ENCODE measurements at regions not wholly inside any gene's neighbourhood (a gene's known extent, or its start where the extent isn't known, plus 50 kb on each side); places are given as distances from the start of the nearest gene placed in this dataset.
"Not testable (repeated sequence)": the region's sequence is repeated elsewhere in the genome, so short reads cannot be mapped to it uniquely, and the experiment has no call there.

DNA sequence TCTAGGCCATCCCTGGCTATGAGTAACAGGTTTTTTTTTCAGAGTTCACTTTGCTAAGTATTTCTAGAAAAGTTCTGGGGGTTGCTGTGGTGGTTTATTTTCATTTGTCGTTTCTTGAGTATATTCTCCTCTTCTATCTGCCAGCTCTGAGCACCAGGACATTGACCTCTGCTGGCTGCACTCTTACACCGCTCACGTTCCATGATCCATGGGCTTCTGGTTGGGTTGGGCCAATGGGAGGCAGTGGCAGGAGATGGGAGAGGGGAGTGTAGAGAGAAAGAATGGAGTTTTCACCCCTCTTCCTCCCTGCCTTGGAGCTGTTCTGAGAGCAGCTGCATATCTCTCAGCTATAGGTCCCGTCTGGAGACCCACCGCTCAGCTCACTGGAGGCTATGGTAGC, 161.0 kb upstream of the ATXN1 start:
- H3K4me3 ChIP-seq (ENCODE audit: low read length) = no peak overlapping the region
- DNase-seq (ENCODE audit: low read depth, low spot score) = no peak

DNA sequence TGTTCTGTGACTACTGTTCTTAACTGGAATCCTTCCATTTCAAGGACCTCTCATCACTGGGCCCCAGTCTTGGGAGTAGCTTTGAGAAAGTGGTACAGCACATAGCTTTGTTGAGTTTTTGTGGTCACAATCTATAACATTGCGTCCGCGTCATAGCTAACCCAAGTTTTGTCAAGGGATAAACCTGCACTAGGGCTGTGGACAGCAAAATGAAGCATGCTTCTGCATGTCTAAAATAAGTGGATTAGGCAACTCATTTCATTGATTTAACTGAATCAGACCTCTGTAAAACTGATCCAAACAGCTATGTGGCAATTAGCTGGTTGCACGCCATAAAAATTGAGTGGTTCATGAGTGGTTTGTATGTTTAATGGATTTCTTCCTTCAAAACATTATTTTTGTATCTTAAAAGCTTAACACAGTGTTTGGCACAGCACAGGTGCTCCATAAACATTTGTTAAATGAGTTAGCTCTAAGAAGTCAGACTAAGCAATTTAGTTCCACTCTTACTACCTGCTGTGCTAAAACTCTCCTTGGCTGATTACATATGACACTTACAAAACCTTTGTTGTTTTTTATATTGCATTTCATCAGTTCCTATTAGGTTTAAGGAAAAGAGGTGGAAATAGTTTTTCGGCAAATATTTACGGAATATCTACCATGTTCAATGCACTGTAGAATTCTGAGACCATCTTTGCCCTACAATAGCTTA, 160.3 kb upstream of the ATXN1 start:
- H3K4me3 ChIP-seq (ENCODE audit: low read length) = no peak overlapping the region

DNA sequence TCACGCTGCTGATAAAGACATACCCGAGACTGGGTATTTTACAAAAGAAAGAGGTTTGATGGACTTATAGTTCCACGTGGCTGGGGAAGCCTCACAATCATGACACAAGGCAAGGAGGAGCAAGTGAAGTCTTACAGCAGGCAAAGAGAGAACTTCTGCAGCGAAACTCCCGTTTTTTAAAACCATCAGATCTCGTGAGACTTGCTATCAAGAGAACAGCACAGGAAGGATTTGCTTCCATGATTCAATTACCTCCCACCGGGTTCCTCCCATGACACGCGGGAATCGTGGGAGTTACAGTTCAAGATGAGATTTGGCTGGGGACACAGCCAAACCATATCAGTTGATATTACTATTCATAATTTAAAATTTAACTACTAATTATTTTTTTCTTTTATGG, 157.3 kb upstream of the ATXN1 start:
- no peak overlapping the region for H3K4me3 ChIP-seq (ENCODE audit: low read length)
- DNase-seq (ENCODE audit: low read depth, low spot score) = no peak

More for the DNA sequence above, 160.3 kb upstream of the ATXN1 start:
- no peak for DNase-seq (ENCODE audit: low read depth, low spot score)

DNA sequence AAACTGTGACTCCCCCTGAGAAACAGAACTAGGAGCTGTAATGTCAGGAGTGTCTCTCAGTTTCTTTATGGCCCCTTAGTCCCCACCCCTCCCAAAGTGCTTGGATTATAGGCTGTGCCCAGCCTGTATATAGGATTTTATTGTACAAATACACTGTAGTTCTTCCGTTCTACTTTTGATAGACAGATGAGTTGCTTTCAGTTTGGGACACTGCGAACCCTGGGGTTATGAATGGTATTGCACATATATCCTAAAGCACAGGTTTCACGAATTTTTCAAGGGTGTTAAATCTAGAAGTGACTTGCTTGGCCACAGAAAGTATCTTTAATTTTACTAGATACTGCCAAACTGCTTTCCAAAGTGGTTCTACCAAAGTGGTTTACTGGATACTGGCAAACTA, 152.9 kb upstream of the ATXN1 start:
- H3K4me3 ChIP-seq (ENCODE audit: low read length) = no peak overlapping the region
- no peak for DNase-seq (ENCODE audit: low read depth, low spot score)

DNA sequence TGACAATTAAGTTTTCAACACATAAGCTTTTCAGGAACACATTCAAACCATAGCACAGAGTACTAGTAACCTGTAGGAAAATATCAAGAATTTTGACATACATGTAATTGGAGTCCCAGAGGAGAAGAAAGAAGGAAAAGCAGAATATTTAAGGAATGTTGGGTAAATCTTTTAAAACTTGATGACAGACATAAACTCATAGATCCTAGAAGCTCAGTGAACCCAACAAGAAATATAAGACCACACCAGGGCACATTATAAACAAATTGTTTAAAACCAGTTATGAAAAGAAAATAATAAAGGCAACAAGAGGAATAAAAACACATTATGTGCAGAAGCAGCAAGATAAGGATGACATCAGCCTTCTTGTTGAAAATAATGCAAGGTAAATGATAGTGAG, 151.5 kb upstream of the ATXN1 start:
- DNase-seq (ENCODE audit: low read depth, low spot score) = no peak
- no peak overlapping the region for H3K4me3 ChIP-seq (ENCODE audit: low read length)

DNA sequence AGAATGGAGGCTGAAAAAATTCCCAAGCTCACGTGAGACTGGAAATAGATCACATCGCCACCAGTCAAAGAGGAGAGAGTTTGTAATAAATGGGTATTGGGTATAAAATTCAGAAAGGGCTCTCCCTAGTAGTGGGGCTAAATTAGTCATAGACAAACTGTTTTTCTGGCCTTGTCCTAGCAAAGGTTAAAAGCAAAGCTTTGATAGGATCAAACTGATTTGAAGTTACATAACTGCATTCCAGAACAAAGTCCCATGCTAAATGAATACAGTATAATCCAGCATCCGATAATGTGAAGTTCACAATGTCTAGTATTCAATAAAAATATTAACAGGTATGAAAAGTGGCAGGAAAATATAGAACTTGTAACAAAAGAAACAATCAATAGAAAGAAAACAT, 149.8 kb upstream of the ATXN1 start:
- no peak overlapping the region for H3K4me3 ChIP-seq (ENCODE audit: low read length)
- no peak for DNase-seq (ENCODE audit: low read depth, low spot score)

DNA sequence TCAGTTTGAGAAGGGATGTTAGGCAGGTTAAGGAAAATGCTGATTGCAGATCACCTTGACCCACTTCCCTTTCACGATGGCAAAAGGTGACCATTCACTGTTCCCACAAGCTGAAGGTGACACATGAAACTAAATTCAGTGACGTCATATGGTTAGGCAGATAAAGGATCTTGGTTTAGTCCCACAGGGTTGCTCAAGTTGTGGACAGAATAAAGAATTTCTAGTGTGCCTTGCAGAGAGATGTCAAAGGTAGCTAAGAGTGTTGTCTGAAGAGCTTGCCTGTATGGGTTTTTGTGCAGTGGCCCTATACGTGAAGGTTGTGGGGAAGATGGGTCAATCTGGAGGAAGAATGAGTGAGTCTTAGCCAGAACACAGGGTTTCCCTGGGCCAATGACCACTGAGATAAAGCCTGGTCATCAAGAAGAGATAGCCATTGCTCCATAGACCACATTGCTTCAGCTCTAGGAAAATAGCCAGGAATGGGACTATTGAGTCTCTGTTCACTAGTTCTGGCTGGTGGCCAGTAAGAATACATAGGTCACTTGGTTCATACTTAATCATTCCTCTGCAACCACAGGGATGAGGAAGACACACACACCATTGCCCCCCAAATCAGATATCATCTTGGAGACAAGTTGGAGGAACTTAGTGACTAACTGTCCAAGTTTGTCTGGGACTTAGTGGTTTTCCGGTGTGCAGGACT, 148.5 kb upstream of the ATXN1 start:
- no peak for DNase-seq (ENCODE audit: low read depth, low spot score)
- H3K4me3 ChIP-seq (ENCODE audit: low read length) = no peak overlapping the region

DNA sequence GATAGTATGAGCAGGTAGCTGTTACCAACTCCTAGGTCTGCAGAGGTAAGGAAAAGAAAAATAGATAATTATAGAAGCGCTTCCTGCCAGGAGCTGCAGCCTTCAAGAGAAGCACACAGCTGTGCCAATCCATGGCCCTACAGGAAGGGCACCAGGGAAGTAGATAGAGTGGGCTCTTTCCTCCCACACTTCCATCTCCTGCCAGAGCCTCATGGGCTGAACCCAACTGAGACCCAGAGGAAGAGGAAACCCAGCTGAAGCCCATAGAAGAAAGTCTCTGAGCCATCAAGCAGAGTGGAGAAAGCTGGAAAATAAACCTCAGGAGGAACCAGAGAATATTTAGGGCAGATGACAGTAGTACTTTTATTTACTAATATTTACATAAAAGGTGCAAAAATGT, 146.7 kb upstream of the ATXN1 start:
- no peak for DNase-seq (ENCODE audit: low read depth, low spot score)

DNA sequence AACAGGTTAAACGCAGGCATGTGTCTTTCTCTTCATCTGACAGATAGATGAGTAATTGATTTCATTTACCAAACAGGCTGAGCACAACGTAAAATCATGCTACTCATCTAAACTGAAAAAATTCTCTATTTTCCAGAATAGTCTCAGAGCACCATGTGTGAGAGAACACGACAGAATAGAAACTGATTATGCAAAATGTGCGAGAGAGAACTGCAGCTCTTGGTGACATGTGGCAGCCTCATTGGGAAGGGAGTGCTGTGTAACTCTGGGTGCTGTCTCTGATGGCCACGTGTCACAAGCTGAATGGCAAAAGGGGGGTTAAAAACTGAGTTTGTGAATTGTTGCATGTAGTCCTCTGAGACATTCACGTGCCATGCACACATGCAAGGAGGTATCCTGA, 143.7 kb upstream of the ATXN1 start:
- H3K4me3 ChIP-seq (ENCODE audit: low read length) = no peak overlapping the region
- no peak for DNase-seq (ENCODE audit: low read depth, low spot score)

More for the DNA sequence above, 146.7 kb upstream of the ATXN1 start:
- no peak overlapping the region for H3K4me3 ChIP-seq (ENCODE audit: low read length)

DNA sequence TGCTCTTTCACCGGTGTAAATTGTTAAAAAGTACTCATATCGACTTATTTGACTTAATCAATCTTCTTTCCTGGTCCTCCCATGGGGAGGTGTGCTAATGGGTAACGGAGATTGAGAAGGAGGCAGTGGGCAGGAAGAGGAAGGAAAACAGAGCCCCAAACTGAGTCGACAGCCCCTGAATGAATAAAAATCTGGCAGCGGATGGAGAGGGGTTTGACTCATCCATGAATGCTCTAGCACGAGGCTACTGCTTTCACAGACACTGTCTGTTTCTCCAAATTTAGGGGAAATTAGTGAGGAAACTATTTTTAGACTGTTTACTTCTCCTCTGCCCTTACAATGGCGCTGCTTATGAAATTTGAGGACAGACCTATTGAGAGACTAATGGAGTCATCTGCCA, 142.2 kb upstream of the ATXN1 start:
- no peak overlapping the region for H3K4me3 ChIP-seq (ENCODE audit: low read length)
- DNase-seq (ENCODE audit: low read depth, low spot score) = no peak

DNA sequence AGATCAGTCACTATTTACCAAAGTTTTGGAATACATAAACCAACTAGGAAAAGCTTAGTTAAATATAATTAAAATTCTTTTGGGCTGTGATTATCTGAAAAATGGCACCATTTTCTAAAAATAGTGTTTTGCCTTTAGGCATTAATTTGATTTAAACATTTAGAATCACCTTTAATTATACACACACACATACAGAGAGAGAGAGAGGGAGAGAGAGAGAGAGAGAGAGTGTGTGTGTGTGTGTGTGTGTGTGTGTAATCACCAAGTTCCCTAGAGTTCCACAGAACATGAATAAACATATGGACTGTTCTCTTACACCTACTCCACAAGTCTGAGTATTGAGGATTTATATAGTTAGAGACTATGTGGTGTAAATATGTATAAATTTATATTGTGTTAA, 141.2 kb upstream of the ATXN1 start:
- DNase-seq (ENCODE audit: low read depth, low spot score) = no peak
- no peak overlapping the region for H3K4me3 ChIP-seq (ENCODE audit: low read length)

DNA sequence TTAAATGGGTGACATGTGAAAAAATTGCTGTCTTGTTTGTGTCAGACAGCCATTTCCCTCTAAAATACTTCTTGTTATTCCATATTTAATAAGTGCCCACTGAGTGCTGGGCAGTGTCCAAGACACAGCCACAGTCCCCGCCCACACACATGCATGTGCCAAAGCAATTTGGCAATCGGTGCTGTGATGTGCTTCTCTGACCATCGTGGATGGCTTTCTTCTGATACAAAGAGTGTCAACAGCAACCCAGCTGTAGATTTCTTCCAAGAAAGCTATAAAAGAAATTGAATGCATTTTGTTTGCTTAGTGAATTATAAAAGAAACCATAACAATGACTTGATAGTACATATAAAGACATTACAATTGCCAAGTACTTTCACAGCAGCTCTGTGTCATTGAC, 140.5 kb upstream of the ATXN1 start:
- no peak for DNase-seq (ENCODE audit: low read depth, low spot score)
- no peak overlapping the region for H3K4me3 ChIP-seq (ENCODE audit: low read length)

DNA sequence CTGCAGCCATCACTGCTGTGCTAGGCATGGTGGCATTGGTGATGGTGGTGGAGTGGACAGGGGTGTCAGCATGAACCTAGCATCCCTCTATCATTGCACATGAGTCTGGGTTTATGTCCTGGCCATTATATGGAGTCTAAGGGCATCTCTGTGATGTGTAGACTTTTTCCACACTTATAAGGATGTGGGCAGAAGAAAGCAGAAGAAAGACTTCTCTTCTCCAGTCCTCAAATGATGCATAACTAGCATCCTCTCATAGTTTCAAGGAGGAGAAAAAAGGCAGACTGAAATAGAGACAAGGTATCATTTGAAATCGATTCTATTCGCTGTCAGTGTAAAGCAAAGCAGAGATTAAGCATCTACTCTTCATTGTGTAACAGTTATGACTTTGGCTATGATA, 140.0 kb upstream of the ATXN1 start:
- no peak overlapping the region for H3K4me3 ChIP-seq (ENCODE audit: low read length)
- no peak for DNase-seq (ENCODE audit: low read depth, low spot score)

DNA sequence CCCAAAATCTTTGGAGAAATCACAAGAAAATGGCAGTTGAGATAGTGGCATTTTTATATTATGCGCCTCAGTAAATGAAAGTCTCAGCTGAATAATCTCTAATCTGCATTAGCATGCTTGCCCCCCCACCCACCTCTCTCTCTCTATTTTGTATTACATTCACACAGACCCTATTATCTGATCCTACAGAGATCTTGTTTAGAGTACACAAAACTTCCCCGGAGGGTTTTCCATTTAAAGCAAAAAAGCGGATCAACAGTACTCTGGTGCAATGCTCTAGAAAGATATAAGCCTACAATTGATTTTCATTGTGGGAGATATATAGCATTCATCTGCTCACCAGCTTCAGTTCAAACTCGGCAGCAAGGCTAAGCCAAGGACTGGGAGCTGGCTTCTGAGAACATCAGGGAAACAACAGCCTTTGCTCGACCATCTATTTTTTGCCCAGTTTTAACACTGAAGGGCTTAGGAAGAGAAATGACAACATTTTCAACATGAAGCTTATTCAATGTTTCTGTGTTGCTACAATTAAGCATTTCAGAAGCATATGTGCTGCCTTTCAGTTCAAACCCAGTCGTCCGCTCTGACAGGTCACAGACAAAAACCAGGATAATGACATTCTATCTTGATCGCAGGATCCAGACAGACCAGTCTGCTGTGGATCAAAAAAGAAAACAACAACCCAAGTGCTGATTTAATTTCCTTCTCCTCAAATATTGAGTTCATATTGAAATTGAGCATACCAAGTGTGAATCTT, 137.6 kb upstream of the ATXN1 start:
- no peak for DNase-seq (ENCODE audit: low read depth, low spot score)
- no peak overlapping the region for H3K4me3 ChIP-seq (ENCODE audit: low read length)

DNA sequence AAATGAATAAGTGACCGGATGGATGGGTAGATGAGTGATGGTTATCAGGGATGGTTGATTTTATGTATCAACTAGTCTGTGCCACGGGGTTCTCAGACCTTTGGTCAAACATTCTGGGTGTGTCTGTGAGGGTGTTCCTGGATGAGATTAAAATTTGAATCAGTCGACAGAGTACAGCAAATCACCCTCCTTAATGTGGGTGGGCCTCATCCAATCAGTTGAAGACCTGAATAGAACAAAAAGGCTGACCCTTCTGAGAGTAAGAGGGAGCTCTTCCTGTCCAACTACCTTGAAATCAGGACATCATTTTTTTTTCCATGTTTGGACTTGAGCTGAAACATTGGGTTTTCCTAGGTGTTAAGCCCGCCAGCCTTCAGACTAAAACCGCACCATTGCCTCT, 136.4 kb upstream of the ATXN1 start:
- no peak overlapping the region for H3K4me3 ChIP-seq (ENCODE audit: low read length)
- no peak for DNase-seq (ENCODE audit: low read depth, low spot score)

DNA sequence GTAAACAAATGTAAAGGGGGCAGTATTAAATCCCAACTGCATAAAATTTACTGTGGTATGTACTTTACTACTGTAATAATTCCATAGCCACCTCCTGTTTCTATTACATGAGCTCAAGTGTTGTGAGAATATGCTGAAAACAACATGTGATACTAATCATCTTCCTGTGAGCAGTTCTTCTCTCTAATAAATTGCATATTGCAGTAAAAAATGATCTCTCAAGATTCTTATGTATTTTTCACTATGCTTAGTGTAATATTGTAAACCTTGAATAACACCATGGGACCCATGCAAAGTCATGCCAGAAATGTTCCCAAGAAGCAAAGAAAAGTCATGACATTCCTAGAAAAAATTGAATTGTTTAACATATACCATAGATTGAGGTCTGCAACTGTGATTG, 133.0 kb upstream of the ATXN1 start:
- DNase-seq (ENCODE audit: low read depth, low spot score) = no peak
- no peak overlapping the region for H3K4me3 ChIP-seq (ENCODE audit: low read length)

DNA sequence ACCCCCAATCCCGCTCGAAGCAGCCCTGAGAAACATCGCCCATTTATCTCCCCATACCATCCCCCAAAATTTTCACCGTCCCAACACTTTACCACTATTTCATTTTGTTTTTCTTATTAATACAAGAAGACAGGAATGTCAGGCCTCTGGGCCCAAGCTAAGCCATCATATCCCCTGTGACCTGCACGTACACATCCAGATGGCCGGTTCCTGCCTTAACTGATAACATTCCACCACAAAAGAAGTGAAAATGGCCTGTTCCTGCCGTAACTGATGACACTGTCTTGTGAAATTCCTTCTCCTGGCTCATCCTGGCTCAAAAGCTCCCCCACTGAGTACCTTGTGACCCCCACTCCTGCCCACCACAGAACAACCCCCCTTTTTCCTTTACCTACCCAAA, 129.8 kb upstream of the ATXN1 start:
- H3K4me3 ChIP-seq (ENCODE audit: low read length); DNase-seq (ENCODE audit: low read depth, low spot score): not testable (repeated sequence)

DNA sequence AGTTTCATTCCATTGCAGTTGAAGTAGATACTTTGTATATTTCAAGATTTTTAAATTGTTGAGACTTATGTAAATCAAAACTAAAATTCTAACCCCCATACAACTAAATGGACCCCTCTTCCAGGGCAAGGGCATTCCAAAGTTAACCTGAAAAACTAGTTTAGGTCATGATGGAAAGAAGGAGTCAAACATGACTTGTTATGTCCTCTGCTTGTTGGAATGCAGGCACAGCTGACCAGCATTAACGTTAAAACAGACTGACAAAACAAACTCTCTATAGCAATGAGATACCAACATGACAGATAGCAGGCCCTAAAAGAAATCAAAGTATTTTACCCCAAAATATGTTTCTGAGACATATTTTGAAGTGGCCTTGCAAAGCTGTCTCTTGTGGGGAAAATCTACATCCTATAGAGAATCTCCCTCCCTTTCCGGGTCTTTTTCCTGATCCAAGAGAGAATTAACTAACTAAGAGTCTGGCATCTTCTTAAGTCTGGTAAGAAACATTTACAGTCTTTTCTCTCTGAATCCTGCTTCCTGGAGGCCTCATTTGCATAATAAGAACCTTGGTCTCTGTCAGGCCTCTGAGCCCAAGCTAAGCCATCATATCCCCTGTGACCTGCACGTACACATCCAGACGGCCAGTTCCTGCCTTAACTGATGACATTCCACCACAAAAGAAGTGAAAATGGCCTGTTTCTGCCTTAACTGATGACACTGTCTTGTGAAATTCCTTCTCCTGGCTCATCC, 124.3 kb upstream of the ATXN1 start:
- no peak for DNase-seq (ENCODE audit: low read depth, low spot score)
- H3K4me3 ChIP-seq (ENCODE audit: low read length) = no peak overlapping the region

DNA sequence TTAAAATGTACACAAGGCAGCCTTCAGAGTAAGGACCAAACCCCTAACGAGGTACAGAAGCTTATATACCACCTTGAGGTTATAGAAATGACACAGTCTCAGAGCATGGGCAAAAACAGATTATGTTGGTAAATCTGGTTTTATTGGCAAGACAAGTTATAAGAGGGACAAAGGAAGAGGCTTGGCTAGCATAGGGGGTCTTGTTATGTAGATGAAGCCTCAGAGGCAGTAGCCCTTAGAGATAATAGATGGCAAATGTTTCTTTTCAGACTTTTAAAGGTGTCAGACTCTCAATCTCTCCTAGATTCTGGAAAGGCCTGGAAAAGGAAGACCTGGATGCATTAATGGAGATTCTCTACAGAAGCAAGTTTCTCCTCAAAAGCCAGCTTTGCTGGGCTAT, 123.3 kb upstream of the ATXN1 start:
- DNase-seq (ENCODE audit: low read depth, low spot score) = no peak
- no peak overlapping the region for H3K4me3 ChIP-seq (ENCODE audit: low read length)

DNA sequence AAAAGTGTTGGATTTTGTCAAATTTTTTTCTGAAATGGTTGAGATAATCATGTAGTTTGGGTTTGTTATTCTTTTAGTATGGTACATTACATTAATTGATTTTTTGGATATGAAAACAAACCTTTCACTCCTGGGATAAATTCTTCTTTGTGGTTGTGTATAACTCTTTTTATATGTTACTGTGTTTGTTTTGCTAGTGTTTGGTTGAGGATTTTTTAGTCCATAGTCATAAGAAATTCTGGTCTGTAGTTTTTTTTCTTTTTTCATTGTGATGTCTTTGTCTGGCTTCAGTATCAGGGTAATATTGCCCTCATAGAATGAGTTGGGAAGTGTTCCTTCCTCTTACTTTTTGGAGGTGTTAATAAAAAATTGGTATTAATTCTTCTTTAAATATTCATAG, 122.2 kb upstream of the ATXN1 start:
- no peak overlapping the region for H3K4me3 ChIP-seq (ENCODE audit: low read length)
- no peak for DNase-seq (ENCODE audit: low read depth, low spot score)
